ENCODE measurements at regions not wholly inside any gene's neighbourhood (a gene's known extent, or its start where the extent isn't known, plus 50 kb on each side); places are given as distances from the start of the nearest gene placed in this dataset.

- H3K4me3 ChIP-seq: no peak overlapping the region
- no peaks in the 10 kb centered on the region for H3K4me1 ChIP-seq
- peaks cover 5% of the 10 kb centered on the region; the same call in 1 of the 2 replicates for H3K9me3 ChIP-seq (replicated peaks)
- no peak overlapping the region for H3K27ac ChIP-seq
- no peaks in the 10 kb centered on the region for H3K27me3 ChIP-seq
- H3K36me3 ChIP-seq: no peaks in the 10 kb centered on the region
- DNase-seq: no peak
Observed at GRCh38 chr11:62017878-62018655, 50.6 kb upstream of the FTH1 start.

Data from SJCRH30 (cell line).